ENCODE measurements at regions not wholly inside any gene's neighbourhood (a gene's known extent, or its start where the extent isn't known, plus 50 kb on each side); places are given as distances from the start of the nearest gene placed in this dataset.

- Histone ChIP-seq H4K8ac (ENCODE audit: extremely low read depth, insufficient read depth, low read length) (no peak overlapping the region), H3K9ac (replicated peaks in 1 of 4; ENCODE audit: extremely low read depth in 1 of 4, low read depth in 3 of 4, low read length in 3 of 4) (no peak overlapping the region), H3K23ac (ENCODE audit: insufficient read length) (no peak overlapping the region), H2BK12ac (ENCODE audit: low read depth, low read length) (no peak overlapping the region), H3K23me2 (ENCODE audit: low read depth, low read length) (no peaks in the 10 kb centered on the region; the same call in 1 of the 2 replicates), H4K91ac (replicated peaks; ENCODE audit: insufficient read length, low read length) (no peak overlapping the region), H3K36me3 (ENCODE audit: control insufficient read depth in 2 of 4, insufficient read depth in 4 of 4, low read length in 3 of 4) (no peaks in the 10 kb centered on the region; a peak in 1 of 8 replicates), H3K27me3 (replicated peaks in 1 of 4; ENCODE audit: control insufficient read depth in 3 of 4, extremely low read depth in 1 of 4, insufficient read depth in 3 of 4, low read length in 3 of 4) (no peaks in the 10 kb centered on the region), H3K18ac (ENCODE audit: extremely low read depth, low read length) (no peak overlapping the region), H3K79me2 (ENCODE audit: control insufficient read depth in 1 of 2, insufficient read depth in 2 of 2, low read length in 2 of 2) (no peaks in the 10 kb centered on the region), H4K5ac (ENCODE audit: insufficient read length, low read depth, low read length) (no peak overlapping the region), H4K20me1 (replicated peaks in 1 of 2; ENCODE audit: control insufficient read depth in 1 of 2, insufficient read depth in 2 of 2, low read length in 2 of 2) (no peaks in the 10 kb centered on the region), H3K4me2 (ENCODE audit: insufficient read depth in 1 of 2, low read depth in 2 of 2, low read length in 2 of 2) (no peak overlapping the region), H2AK5ac (ENCODE audit: low read depth, low read length) (no peak overlapping the region), H3K4me1 (replicated peaks in 1 of 4; ENCODE audit: control insufficient read depth in 3 of 4, insufficient read depth in 4 of 4, low read length in 3 of 4) (no peaks in the 10 kb centered on the region), H2BK5ac (ENCODE audit: low read depth, low read length) (no peak overlapping the region), H3K56ac (replicated peaks; ENCODE audit: insufficient read length, low read depth, low read length) (no peak overlapping the region), H3K27ac (ENCODE audit: low read depth, low read length) (no peak overlapping the region), H2BK120ac (replicated peaks; ENCODE audit: low read depth, low read length) (no peak overlapping the region), H2BK15ac (ENCODE audit: low read length) (no peak overlapping the region), H3K4ac (replicated peaks; ENCODE audit: insufficient read length, low read depth, low read length) (no peak overlapping the region), H2AFZ (ENCODE audit: low read length) (no peak overlapping the region), H3K4me3 (ENCODE audit: extremely low read depth in 1 of 4, insufficient read depth in 2 of 4, low read depth in 3 of 4, low read length in 4 of 4) (no peak overlapping the region), H3K79me1 (ENCODE audit: low read depth, low read length) (no peaks in the 10 kb centered on the region), H2BK20ac (ENCODE audit: low read length) (no peak overlapping the region), H3K9me3 (ENCODE audit: insufficient read depth in 2 of 2, low read depth in 1 of 2, low read length in 1 of 2) (no peaks in the 10 kb centered on the region), H3K14ac (ENCODE audit: insufficient read length) (no peak overlapping the region)
- no peak for DNase-seq (ENCODE audit: low read depth in 1 of 2, low spot score in 2 of 2)
- ChIA-PET POLR2A (ENCODE audit: partially characterized antibody) (no interaction called here), CTCF (ENCODE audit: partially characterized antibody) (no interaction called here)
- WGBS, 2 experiments (ENCODE audit: extremely low coverage in 1 of 2, insufficient coverage in 1 of 2, insufficient read length in 1 of 2, insufficient replicate concordance in 2 of 2, low coverage in 1 of 2, low lambda C conversion rate in 2 of 2, missing lambda C conversion rate in 1 of 2), result 94% methylated on average over 2 of the region's 2 CpGs; no CpG with 5 or more reads in 1 of the 2 experiments
- FAIRE-seq, result no peak
- TF ChIP-seq CTBP2 (IDR thresholded peaks at IDR 0.05; ENCODE audit: borderline replicate concordance, insufficient read depth, insufficient read length, low read length) (no peak), SIN3A (conservative IDR thresholded peaks at IDR 0.05 in 1 of 2, IDR thresholded peaks at IDR 0.05 in 1 of 2; ENCODE audit: low read depth in 1 of 2, low read length in 2 of 2) (no peak), TBP (IDR thresholded peaks at IDR 0.05; ENCODE audit: low read depth, low read length) (no peak), NANOG (IDR thresholded peaks at IDR 0.05; ENCODE audit: insufficient read depth, low read depth, low read length, poor library complexity, severe bottlenecking) (no peak), GTF2F1 (IDR thresholded peaks at IDR 0.05; ENCODE audit: borderline replicate concordance, low read depth, low read length) (no peak), CHD1 (IDR thresholded peaks at IDR 0.05; ENCODE audit: low read depth, low read length) (no peak), SRF (IDR thresholded peaks at IDR 0.05; ENCODE audit: low read depth, low read length) (no peak), SP2 (IDR thresholded peaks at IDR 0.05; ENCODE audit: low read length) (no peak), TAF1 (IDR thresholded peaks at IDR 0.05; ENCODE audit: low read depth, low read length) (no peak), MAFK (IDR thresholded peaks at IDR 0.05; ENCODE audit: low read depth, low read length) (no peak), ASH2L (IDR thresholded peaks at IDR 0.05; ENCODE audit: low read length) (no peak)
- TF ChIP-seq, protein P1, sequence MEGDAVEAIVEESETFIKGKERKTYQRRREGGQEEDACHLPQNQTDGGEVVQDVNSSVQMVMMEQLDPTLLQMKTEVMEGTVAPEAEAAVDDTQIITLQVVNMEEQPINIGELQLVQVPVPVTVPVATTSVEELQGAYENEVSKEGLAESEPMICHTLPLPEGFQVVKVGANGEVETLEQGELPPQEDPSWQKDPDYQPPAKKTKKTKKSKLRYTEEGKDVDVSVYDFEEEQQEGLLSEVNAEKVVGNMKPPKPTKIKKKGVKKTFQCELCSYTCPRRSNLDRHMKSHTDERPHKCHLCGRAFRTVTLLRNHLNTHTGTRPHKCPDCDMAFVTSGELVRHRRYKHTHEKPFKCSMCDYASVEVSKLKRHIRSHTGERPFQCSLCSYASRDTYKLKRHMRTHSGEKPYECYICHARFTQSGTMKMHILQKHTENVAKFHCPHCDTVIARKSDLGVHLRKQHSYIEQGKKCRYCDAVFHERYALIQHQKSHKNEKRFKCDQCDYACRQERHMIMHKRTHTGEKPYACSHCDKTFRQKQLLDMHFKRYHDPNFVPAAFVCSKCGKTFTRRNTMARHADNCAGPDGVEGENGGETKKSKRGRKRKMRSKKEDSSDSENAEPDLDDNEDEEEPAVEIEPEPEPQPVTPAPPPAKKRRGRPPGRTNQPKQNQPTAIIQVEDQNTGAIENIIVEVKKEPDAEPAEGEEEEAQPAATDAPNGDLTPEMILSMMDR (IDR thresholded peaks at IDR 0.05; ENCODE audit: control extremely low read depth in 1 of 3, insufficient read depth in 1 of 3, low read depth in 1 of 3, low read length in 3 of 3), result no peak
These were observed 315.1 kb upstream of the TBC1D5 start for GRCh38 chr3:18057471-18058091.

All from H1 (cell line).